Coronary artery (tissue), 2 donors: ENCODE measurements at regions not wholly inside any gene's neighbourhood (a gene's known extent, or its start where the extent isn't known, plus 50 kb on each side); places are given as distances from the start of the nearest gene placed in this dataset.

Experiments
- DNase-seq: peaks from one replicate; pipeline ENCODE4 v3.0.0-alpha.2; 2017; ENCODE audit warnings: low spot score
- H3K27ac ChIP-seq, 2 donors: fragments of 200-600 bp; sonication (generic); one replicate each; pipeline ENCODE4 v1.5.1; 2016 to 2019
- H3K4me3 ChIP-seq: fragments of 200-600 bp; sonication (generic); 2 replicates; pipeline ENCODE4 v1.5.1; 2016; ENCODE audit warnings: mild to moderate bottlenecking, moderate library complexity
- CTCF ChIP-seq: fragments of 200-600 bp; sonication (generic); IDR thresholded peaks from one replicate; pipeline ENCODE4 v1.5.1; 2019; ENCODE audit warnings: antibody characterized with exemption

GRCh38 chr11:88415495-88415894 lies 78.0 kb upstream of the CTSC start:
- no peak for TF ChIP-seq CTCF
- no peak for DNase-seq
- no peak overlapping the region for H3K27ac ChIP-seq

GRCh38 chr11:88414981-88415413 lies 77.5 kb upstream of the CTSC start:
- no peak for TF ChIP-seq CTCF
- DNase-seq = no peak
- peak overlapping the region in 1 of 2 donors; percentile 4 for H3K27ac ChIP-seq
- no peak overlapping the region for H3K4me3 ChIP-seq

More at GRCh38 chr11:88415495-88415894, 78.0 kb upstream of the CTSC start:
- H3K4me3 ChIP-seq = no peak overlapping the region

- H3K4me3 ChIP-seq = no peak overlapping the region
- TF ChIP-seq CTCF = no peak
- no peak for DNase-seq
- no peak overlapping the region for H3K27ac ChIP-seq
These were observed 76.9 kb upstream of the CTSC start for GRCh38 chr11:88414385-88414861.

- DNase-seq = no peak
- H3K4me3 ChIP-seq = no peak overlapping the region
- TF ChIP-seq CTCF = no peak
- no peak overlapping the region for H3K27ac ChIP-seq
These were observed 73.7 kb upstream of the CTSC start for GRCh38 chr11:88411265-88411664.

- TF ChIP-seq CTCF = no peak
- Histone ChIP-seq H3K4me3 (no peak overlapping the region), H3K27ac (no peak overlapping the region)
- DNase-seq = no peak
These were observed 73.1 kb upstream of the CTSC start for GRCh38 chr11:88410656-88411055.

- DNase-seq = no peak
- Histone ChIP-seq H3K27ac (no peak overlapping the region), H3K4me3 (no peak overlapping the region)
- no peak for TF ChIP-seq CTCF
These were observed 72.5 kb upstream of the CTSC start for GRCh38 chr11:88410056-88410455.

GRCh38 chr11:88406876-88407275 lies 69.3 kb upstream of the CTSC start:
- no peak for DNase-seq
- Histone ChIP-seq H3K27ac (no peak overlapping the region), H3K4me3 (no peak overlapping the region)
- no peak for TF ChIP-seq CTCF
